ENCODE measurements at regions not wholly inside any gene's neighbourhood (a gene's known extent, or its start where the extent isn't known, plus 50 kb on each side); places are given as distances from the start of the nearest gene placed in this dataset.
"Not testable (repeated sequence)": the region's sequence is repeated elsewhere in the genome, so short reads cannot be mapped to it uniquely, and the experiment has no call there.

DNA sequence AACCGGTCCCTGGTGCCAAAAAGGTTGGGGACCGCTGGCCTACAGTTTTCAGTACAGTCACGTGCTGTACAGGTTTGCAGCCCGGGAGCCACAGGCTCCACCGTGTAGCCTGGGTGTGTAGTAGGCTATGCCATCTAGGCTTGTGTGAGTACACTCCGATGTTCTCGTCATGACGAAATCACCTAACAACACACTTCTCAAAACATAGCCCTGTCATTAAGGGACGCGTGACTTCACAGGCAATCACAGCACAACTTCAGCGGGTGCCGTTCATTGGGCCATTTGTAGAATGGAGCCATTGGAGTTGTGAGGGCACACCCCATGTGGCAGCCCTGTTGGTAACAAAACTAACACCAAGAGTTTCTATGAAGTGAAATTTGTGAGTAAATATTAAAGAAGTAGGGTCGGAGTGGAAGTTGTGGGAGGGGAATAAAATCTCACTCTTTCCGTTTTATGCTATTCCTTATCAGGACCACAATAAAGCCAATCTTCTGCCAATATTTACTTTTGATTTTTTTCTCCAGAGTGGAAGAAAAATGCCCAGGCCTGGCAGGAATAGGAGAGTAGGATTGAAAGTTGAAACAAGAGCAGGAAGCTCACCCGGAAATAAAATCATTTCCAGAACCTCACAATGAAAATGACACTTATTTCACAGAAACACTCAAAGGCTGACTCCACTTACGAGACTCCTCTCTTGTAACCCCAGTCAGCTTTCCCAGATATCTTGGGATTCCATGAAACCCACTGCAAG, 63.7 kb upstream of the PTPN1 start:
- no peak for TF ChIP-seq CTCF (IDR thresholded peaks at IDR 0.05; ENCODE audit: low read depth, low read length)
- H3K9me3 ChIP-seq (ENCODE audit: severe bottlenecking): no peaks in the 10 kb centered on the region
- DNase-seq: no peak
- no peak overlapping the region for H3K4me3 ChIP-seq (ENCODE audit: low read depth, low read length)
- H3K27me3 ChIP-seq (ENCODE audit: insufficient read depth, low read depth, severe bottlenecking): no peaks in the 10 kb centered on the region
- H3K36me3 ChIP-seq: no peaks in the 10 kb centered on the region
- H3K27ac ChIP-seq: no peak overlapping the region

DNA sequence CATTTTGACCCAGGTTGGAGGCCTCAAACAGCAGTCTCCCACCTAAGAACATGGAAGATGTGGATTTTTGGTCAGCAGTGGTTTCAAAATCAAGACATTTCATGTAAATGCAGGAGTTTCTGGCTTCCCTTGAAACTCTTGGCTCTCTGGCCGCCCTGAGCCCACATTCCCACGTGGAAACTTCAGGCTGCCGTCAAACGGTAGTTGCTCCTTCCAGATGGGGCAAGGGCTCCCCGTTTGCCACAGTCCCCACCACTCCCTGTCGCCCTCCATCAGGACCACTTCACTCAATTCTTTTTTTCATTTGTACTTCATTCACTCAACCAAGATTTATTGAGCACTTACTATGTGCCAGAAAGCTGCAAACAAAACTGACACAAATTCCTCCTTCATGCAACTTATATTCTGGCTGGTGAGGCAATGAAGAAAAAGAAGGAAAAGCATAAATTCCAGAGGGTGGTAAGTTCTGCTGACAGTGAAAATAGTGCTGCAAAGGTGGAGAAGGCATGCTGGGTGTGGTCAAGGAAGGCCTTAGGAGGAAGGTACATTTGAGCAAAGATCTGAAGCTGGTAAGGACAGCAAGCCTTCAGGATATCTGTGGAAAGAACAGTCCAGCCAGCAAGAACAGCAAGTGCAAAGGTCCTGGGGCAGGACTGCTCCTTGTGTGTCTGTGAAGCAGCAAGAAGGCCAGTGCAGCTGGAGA, 62.9 kb upstream of the PTPN1 start:
- no peaks in the 10 kb centered on the region for H3K9me3 ChIP-seq (ENCODE audit: severe bottlenecking)
- no peak for TF ChIP-seq CTCF (IDR thresholded peaks at IDR 0.05; ENCODE audit: low read depth, low read length)
- no peak overlapping the region for H3K4me3 ChIP-seq (ENCODE audit: low read depth, low read length)
- no peaks in the 10 kb centered on the region for H3K27me3 ChIP-seq (ENCODE audit: insufficient read depth, low read depth, severe bottlenecking)
- H3K36me3 ChIP-seq: no peaks in the 10 kb centered on the region
- DNase-seq: no peak
- no peak overlapping the region for H3K27ac ChIP-seq

GRCh38 chr20:50447817-50448216, 62.4 kb upstream of the PTPN1 start:
- H3K27ac ChIP-seq: no peak overlapping the region

DNA sequence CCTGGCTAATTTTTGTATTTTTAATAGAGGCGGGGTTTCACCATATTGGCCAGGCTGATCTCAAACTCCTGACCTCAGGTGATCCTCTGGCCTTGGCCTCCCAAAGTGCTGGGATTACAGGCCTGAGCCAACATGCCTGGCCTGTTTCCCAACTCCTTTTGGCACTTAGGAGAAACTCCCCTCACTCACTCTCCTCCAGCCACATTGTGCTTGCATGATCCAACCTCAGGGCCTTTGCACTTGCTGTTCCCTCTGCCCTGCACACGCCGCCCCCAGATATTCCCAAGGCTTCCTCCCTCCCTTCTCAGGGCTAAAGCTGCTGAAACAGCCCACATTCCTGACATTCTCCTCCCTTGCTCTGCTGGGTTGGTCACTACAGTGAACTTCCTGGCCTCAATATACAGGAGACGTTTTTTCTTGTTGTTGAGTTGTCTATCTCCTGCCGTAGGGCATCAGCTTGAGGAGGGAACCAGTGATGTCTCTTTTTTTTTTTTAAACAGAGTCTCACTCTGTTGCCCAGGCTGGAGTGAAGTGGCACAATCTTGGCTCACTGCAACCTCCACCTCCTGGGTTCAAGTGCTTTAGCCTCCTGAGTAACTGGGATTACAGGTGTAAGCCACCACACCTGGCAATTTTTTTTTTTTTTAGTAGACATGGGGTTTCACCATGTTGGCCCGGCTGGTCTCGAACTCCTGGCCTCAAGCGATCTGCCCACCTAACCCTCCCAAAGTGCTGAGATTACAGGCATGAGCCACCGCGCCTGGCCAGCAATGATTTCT, 61.4 kb upstream of the PTPN1 start:
- not testable (repeated sequence) for H3K27ac ChIP-seq; H3K4me3 ChIP-seq (ENCODE audit: low read depth, low read length); H3K36me3 ChIP-seq; H3K27me3 ChIP-seq (ENCODE audit: insufficient read depth, low read depth, severe bottlenecking); DNase-seq; H3K9me3 ChIP-seq (ENCODE audit: severe bottlenecking)

More at GRCh38 chr20:50447817-50448216, 62.4 kb upstream of the PTPN1 start:
- no peak for DNase-seq
- no peak overlapping the region for H3K4me3 ChIP-seq (ENCODE audit: low read depth, low read length)
- no peaks in the 10 kb centered on the region for H3K27me3 ChIP-seq (ENCODE audit: insufficient read depth, low read depth, severe bottlenecking)
- H3K9me3 ChIP-seq (ENCODE audit: severe bottlenecking): no peaks in the 10 kb centered on the region
- TF ChIP-seq CTCF (IDR thresholded peaks at IDR 0.05; ENCODE audit: low read depth, low read length): no peak
- no peaks in the 10 kb centered on the region for H3K36me3 ChIP-seq

- Histone ChIP-seq H3K27me3 (ENCODE audit: insufficient read depth, low read depth, severe bottlenecking) (no peaks in the 10 kb centered on the region), H3K4me3 (ENCODE audit: low read depth, low read length) (no peak overlapping the region), H3K36me3 (no peaks in the 10 kb centered on the region), H3K27ac (no peak overlapping the region), H3K9me3 (ENCODE audit: severe bottlenecking) (no peaks in the 10 kb centered on the region)
- DNase-seq: no peak
- no peak for TF ChIP-seq CTCF (IDR thresholded peaks at IDR 0.05; ENCODE audit: low read depth, low read length)
Measured at GRCh38 chr20:50449738-50450492, 60.3 kb upstream of the PTPN1 start.
